ENCODE measurements at regions not wholly inside any gene's neighbourhood (a gene's known extent, or its start where the extent isn't known, plus 50 kb on each side); places are given as distances from the start of the nearest gene placed in this dataset.

GRCh38 chr5:118258223-118258622, 730.1 kb downstream of the DTWD2 start:
- no peak overlapping the region for H3K27ac ChIP-seq (ENCODE audit: insufficient read length, low read depth, low read length)
- H3K4ac ChIP-seq (ENCODE audit: low read depth, low read length) = no peak overlapping the region
- no peak overlapping the region for H2BK12ac ChIP-seq (ENCODE audit: insufficient read length, low read depth, low read length)
- no peak overlapping the region for H3K9ac ChIP-seq (ENCODE audit: extremely low read depth, insufficient read length, low read length)
- no peak overlapping the region for H3K56ac ChIP-seq (ENCODE audit: insufficient read length, low read depth, low read length)
- Mint-ChIP-seq H3K9me3 (no peaks in the 10 kb centered on the region), H3K4me3 (no peak overlapping the region), H3K4me1 (peaks cover 0 to 2% of the 10 kb centered on the region in 2 experiments; a peak in 2 of 4 replicates), H3K27ac (no peak overlapping the region), H3K27me3 (ENCODE audit: low read depth) (no peaks in the 10 kb centered on the region), H3K36me3 (ENCODE audit: insufficient read depth in 1 of 3, low read depth in 3 of 3) (no peaks in the 10 kb centered on the region)
- no peaks in the 10 kb centered on the region for H3K4me1 ChIP-seq (ENCODE audit: insufficient read depth, low read length)
- H2BK15ac ChIP-seq (ENCODE audit: low read depth, low read length) = no peak overlapping the region
- no peak overlapping the region for H2BK5ac ChIP-seq (ENCODE audit: insufficient read length, low read length)
- no peak overlapping the region for H3K18ac ChIP-seq (ENCODE audit: insufficient read length, low read depth, low read length)
- no peaks in the 10 kb centered on the region for H3K79me2 ChIP-seq (ENCODE audit: insufficient read depth, low read length)
- H4K20me1 ChIP-seq (ENCODE audit: control insufficient read depth, insufficient read depth, insufficient read length) = no peaks in the 10 kb centered on the region
- H4K8ac ChIP-seq (replicated peaks; ENCODE audit: insufficient read length, low read depth, low read length) = no peak overlapping the region
- DNase-seq = no peak
- no peak overlapping the region for H4K91ac ChIP-seq (ENCODE audit: insufficient read length, low read depth, low read length)
- H3K4me2 ChIP-seq (ENCODE audit: insufficient read depth, insufficient read length, low read length) = no peak overlapping the region
- H3K14ac ChIP-seq (ENCODE audit: insufficient read depth, low read length) = no peak overlapping the region
- TF ChIP-seq CTCF (conservative IDR thresholded peaks at IDR 0.05) = no peak
- H3K9me3 ChIP-seq (ENCODE audit: control insufficient read depth, low read depth, low read length) = no peaks in the 10 kb centered on the region
- H3T11ph ChIP-seq (ENCODE audit: low read length) = no peak overlapping the region
- no peak overlapping the region for H4K5ac ChIP-seq (ENCODE audit: insufficient read length, low read depth, low read length)
- no peaks in the 10 kb centered on the region for H3K23me2 ChIP-seq (ENCODE audit: insufficient read length, low read depth, low read length, poor library complexity, severe bottlenecking)
- H3K23ac ChIP-seq (ENCODE audit: insufficient read length, low read depth, low read length) = no peak overlapping the region
- no peaks in the 10 kb centered on the region for H3K79me1 ChIP-seq (ENCODE audit: insufficient read depth, low read depth, low read length, poor library complexity, severe bottlenecking)
- no peak overlapping the region for H2AK5ac ChIP-seq (ENCODE audit: insufficient read length, low read length)
- WGBS (ENCODE audit: extremely low coverage, insufficient read length, low lambda C conversion rate) = no CpG with 5 or more reads among the region's 1 CpG
- no peak overlapping the region for H2AFZ ChIP-seq (ENCODE audit: low read length)
- H3K27me3 ChIP-seq (ENCODE audit: insufficient read depth, low read length) = no peaks in the 10 kb centered on the region
- H2BK120ac ChIP-seq (ENCODE audit: low read depth, low read length, poor library complexity, severe bottlenecking) = no peak overlapping the region
- H2BK20ac ChIP-seq (ENCODE audit: low read depth, low read length, poor library complexity, severe bottlenecking) = no peak overlapping the region
